A549 (cell line): ENCODE measurements at regions not wholly inside any gene's neighbourhood (a gene's known extent, or its start where the extent isn't known, plus 50 kb on each side); places are given as distances from the start of the nearest gene placed in this dataset.
"Not testable (repeated sequence)": the region's sequence is repeated elsewhere in the genome, so short reads cannot be mapped to it uniquely, and the experiment has no call there.

Experiments
- ATAC-seq, 2 experiments: fragments of 200-7000 bp in 1 of 2; fragments of >200 bp in 1 of 2; cut with Nextera tagmentation in 1 of 2; cut with Tn5 transposase in 1 of 2; 3 replicates each; pipeline versions ENCODE4 v1.8.0 to v1.9.1; 2018 to 2020; ENCODE audit warnings: mild to moderate bottlenecking in 1 of 2, moderate library complexity in 1 of 2
- CTCF ChIA-PET: fragments of 300-600 bp; sonication (Branson Sonifier 250); formaldehyde crosslinking; extraction: SDS; loops from one replicate; lab custom pipeline; 2021; ENCODE audit warnings: antibody characterized with exemption, inconsistent platforms; lab: Yijun Ruan, JAX
- POLR2A ChIA-PET: fragments of 350-600 bp; formaldehyde crosslinking; extraction: SDS; loops from one replicate; lab custom pipeline; 2021; ENCODE audit warnings: antibody characterized with exemption, inconsistent platforms; lab: Yijun Ruan, JAX
- DNase-seq, 2 experiments: peaks; one replicate each; pipeline versions ENCODE4 v3.0.0 to v3.0.0-alpha.2; 2011 to 2016; ENCODE audit warnings: low read depth in 1 of 2, low spot score in 1 of 2
- FAIRE-seq: peaks from 2 replicates; lab custom pipeline; 2011; peaks lifted over from hg19 to GRCh38; lab: Jason Lieb, UNC
- H3K27ac ChIP-seq, 2 experiments: fragments of >200 bp; sonication (Bioruptor Twin); formaldehyde crosslinking; 3 replicates each; pipeline ENCODE4 v1.5.1; 2016 to 2017
- H3K4me1 ChIP-seq: fragments of >200 bp; sonication (Bioruptor Twin); formaldehyde crosslinking; 3 replicates; pipeline ENCODE4 v1.6.1; 2016
- H3K4me2 ChIP-seq: fragments of >200 bp; sonication (Bioruptor Twin); formaldehyde crosslinking; 3 replicates; pipeline ENCODE4 v1.6.1; 2016
- H3K4me3 ChIP-seq: fragments of >200 bp; sonication (Bioruptor Twin); formaldehyde crosslinking; 3 replicates; pipeline ENCODE4 v1.5.1; 2016
- H3K9me3 ChIP-seq: fragments of >200 bp; sonication (Bioruptor Twin); formaldehyde crosslinking; 3 replicates; pipeline ENCODE4 v1.6.1; 2016
- ATOH8 ChIP-seq: fragments of 250-450 bp; sonication (Bioruptor Pico); IDR thresholded peaks from 2 replicates; pipeline ENCODE4 v1.5.0; 2020; ENCODE audit warnings: low read depth, mild to moderate bottlenecking, moderate library complexity
- CBX2 ChIP-seq: fragments of 200-600 bp; sonication (generic); IDR thresholded peaks from 2 replicates; pipeline ENCODE4 v1.6.1; 2016; ENCODE audit warnings: low read depth, mild to moderate bottlenecking, borderline replicate concordance
- CHD2 ChIP-seq: fragments of 150-350 bp; IDR thresholded peaks from 2 replicates; pipeline ENCODE4 v1.6.1; 2014; ENCODE audit warnings: low read length; ENCODE audit not compliant: partially characterized antibody
- CTCF ChIP-seq: fragments of >200 bp; sonication (Bioruptor Twin); formaldehyde crosslinking; IDR thresholded peaks from 3 replicates; pipeline ENCODE4 v1.5.1; 2016
- EP300 ChIP-seq, 2 experiments: fragments of >200 bp; sonication (Bioruptor Twin); formaldehyde crosslinking; IDR thresholded peaks; 2 replicates in 1 of 2; 3 replicates in 1 of 2; pipeline ENCODE4 v1.6.1; 2016 to 2017
- ESRRA ChIP-seq: fragments of 150-350 bp; IDR thresholded peaks from 2 replicates; pipeline ENCODE4 v1.6.1; 2014; ENCODE audit warnings: mild to moderate bottlenecking, low read length, borderline replicate concordance
- GATA3 ChIP-seq: IDR thresholded peaks from 2 replicates; pipeline ENCODE4 v1.6.1; 2012; ENCODE audit warnings: borderline replicate concordance
- HOXB5 ChIP-seq: fragments of 250-450 bp; sonication (Bioruptor Pico); IDR thresholded peaks from 2 replicates; pipeline ENCODE4 v1.5.0; 2020; ENCODE audit warnings: mild to moderate bottlenecking, moderate library complexity
- KDM5A ChIP-seq: fragments of 200-600 bp; sonication (generic); IDR thresholded peaks from 2 replicates; pipeline ENCODE4 v1.6.1; 2016; ENCODE audit warnings: antibody characterized with exemption, mild to moderate bottlenecking
- MAFK ChIP-seq: fragments of 450-650 bp; IDR thresholded peaks from 2 replicates; pipeline ENCODE4 v1.6.1; 2014; ENCODE audit not compliant: partially characterized antibody
- RAD21 ChIP-seq, 2 experiments: fragments of >200 bp in 1 of 2; sonication (Bioruptor Twin) in 1 of 2; formaldehyde crosslinking in 1 of 2; IDR thresholded peaks in 1 of 2; conservative IDR thresholded peaks in 1 of 2; 2 replicates in 1 of 2; 3 replicates in 1 of 2; pipeline ENCODE4 v1.6.1; 2012 to 2018; ENCODE audit warnings: inconsistent platforms in 1 of 2
- RCOR1 ChIP-seq: fragments of 150-350 bp; IDR thresholded peaks from 2 replicates; pipeline ENCODE4 v1.6.1; 2014; ENCODE audit warnings: antibody characterized with exemption, low read length, low read depth
- RNF2 ChIP-seq: fragments of 200-600 bp; sonication (generic); IDR thresholded peaks from 2 replicates; pipeline ENCODE4 v1.6.1; 2016; ENCODE audit warnings: low read depth, mild to moderate bottlenecking, antibody characterized with exemption, moderate library complexity, borderline replicate concordance
- SREBF2 ChIP-seq: fragments of 450-650 bp; IDR thresholded peaks from 2 replicates; pipeline ENCODE4 v1.6.1; 2014; ENCODE audit warnings: mild to moderate bottlenecking, moderate library complexity
- TP53 ChIP-seq: fragments of 250-450 bp; sonication (Bioruptor Pico); IDR thresholded peaks from 2 replicates; pipeline ENCODE4 v1.5.0; 2021; ENCODE audit warnings: mild to moderate bottlenecking, moderate library complexity
- WGBS: methylation state at CpG from one replicate; pipeline ENCODE4 v1.1.6; 2017; ENCODE audit errors: missing lambda C conversion rate; 5-methylcytosine and 5-hydroxymethylcytosine counted together
- TF ChIP-seq, protein P1 (sequence below): fragments of 450-650 bp; IDR thresholded peaks from 2 replicates; pipeline ENCODE4 v1.6.1; 2014; ENCODE audit warnings: antibody characterized with exemption

DNA sequence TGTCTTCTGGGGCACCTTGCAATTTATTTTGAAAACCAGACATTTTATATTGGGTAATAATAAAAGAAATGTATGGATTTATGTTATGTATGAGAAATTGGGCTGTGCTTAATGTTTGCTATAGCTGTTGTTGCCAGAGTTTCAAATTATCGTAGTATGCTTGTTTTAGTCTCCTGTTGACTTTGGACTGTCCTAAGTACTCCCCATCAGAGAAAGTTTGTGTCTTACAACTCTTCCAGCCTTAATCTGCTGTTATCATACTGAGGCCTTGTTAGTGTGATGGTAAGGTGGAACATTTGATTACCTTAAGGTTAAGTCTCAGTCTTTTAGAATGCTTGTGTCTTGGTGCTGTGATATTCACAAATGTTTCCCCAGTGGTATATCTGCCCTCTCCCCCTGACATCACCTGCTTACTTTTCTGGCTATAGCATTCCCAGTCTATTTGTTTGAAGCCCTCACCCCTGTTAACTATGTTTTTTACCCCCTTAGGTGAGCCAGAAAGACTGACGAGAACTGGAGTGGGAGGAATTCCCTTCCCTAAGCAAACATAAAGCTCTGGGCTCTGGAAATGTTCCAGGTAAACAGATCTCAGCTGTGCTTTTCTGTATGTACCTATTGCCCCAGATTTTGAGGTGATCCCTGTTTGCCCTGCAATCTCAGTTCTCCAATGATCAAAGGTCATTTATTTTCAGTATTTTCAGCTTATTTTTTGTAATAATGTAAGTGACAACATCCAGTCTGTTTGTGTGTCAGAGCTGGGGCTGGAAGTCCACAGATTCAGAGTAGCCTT is 581.1 kb upstream of the CITED2 start:
- WGBS, result 60% methylated on average over 2 of the region's 2 CpGs
- H3K4me1 ChIP-seq, result no peaks in the 10 kb centered on the region
- no peak for DNase-seq
- TF ChIP-seq CTCF (no peak), MAFK (no peak), SREBF2 (no peak), TP53 (CRISPR knock-in tag) (no peak)
- TF ChIP-seq, protein P1, sequence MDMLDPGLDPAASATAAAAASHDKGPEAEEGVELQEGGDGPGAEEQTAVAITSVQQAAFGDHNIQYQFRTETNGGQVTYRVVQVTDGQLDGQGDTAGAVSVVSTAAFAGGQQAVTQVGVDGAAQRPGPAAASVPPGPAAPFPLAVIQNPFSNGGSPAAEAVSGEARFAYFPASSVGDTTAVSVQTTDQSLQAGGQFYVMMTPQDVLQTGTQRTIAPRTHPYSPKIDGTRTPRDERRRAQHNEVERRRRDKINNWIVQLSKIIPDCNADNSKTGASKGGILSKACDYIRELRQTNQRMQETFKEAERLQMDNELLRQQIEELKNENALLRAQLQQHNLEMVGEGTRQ, result no peak
- H3K4me2 ChIP-seq, result no peak overlapping the region
- no peak overlapping the region for H3K27ac ChIP-seq
- no peak overlapping the region for H3K4me3 ChIP-seq
- H3K9me3 ChIP-seq, result no peaks in the 10 kb centered on the region
- CTCF ChIA-PET, result interaction anchor here (0.5 kb wide), 1 partner anchor 121 kb away, joined by 3 read pairs; no protein-coding TSS in a partner anchor
- no peak for ATAC-seq
- no peak for FAIRE-seq
- POLR2A ChIA-PET, result no interaction called here

- no peak for ATAC-seq
- no peak overlapping the region for H3K4me3 ChIP-seq
- POLR2A ChIA-PET, result no interaction called here
- no peak for DNase-seq
- no peaks in the 10 kb centered on the region for H3K4me1 ChIP-seq
- no peak overlapping the region for H3K4me2 ChIP-seq
- H3K27ac ChIP-seq, result no peak overlapping the region
- FAIRE-seq, result no peak
- CTCF ChIA-PET, result no interaction called here
- no peaks in the 10 kb centered on the region for H3K9me3 ChIP-seq
- TF ChIP-seq RNF2, result no peak
- TF ChIP-seq CTCF, result no peak
- TF ChIP-seq RAD21 (conservative IDR thresholded peaks at IDR 0.05 in 1 of 2, IDR thresholded peaks at IDR 0.05 in 1 of 2), result no peak
- TF ChIP-seq HOXB5 (CRISPR knock-in tag), result no peak
- TF ChIP-seq EP300 (IDR thresholded peaks at IDR 0.05), result no peak
- no peak for TF ChIP-seq ESRRA
- TF ChIP-seq ATOH8 (CRISPR knock-in tag), result no peak
- TF ChIP-seq CHD2, result no peak
- TF ChIP-seq RCOR1, result no peak
- no peak for TF ChIP-seq GATA3
- no peak for TF ChIP-seq KDM5A
- no peak for TF ChIP-seq SREBF2
- TF ChIP-seq CBX2, result no peak
These were observed 580.1 kb upstream of the CITED2 start for GRCh38 chr6:139954463-139955071.

- H3K9me3 ChIP-seq, DNase-seq, H3K27ac ChIP-seq, H3K4me2 ChIP-seq, FAIRE-seq, H3K4me3 ChIP-seq, POLR2A ChIA-PET, CTCF ChIA-PET, H3K4me1 ChIP-seq, ATAC-seq: not testable (repeated sequence)
- 66% methylated on average over 11 of the region's 11 CpGs for WGBS
These were observed 579.3 kb upstream of the CITED2 start for GRCh38 chr6:139953780-139954179.
